ENCODE measurements at regions not wholly inside any gene's neighbourhood (a gene's known extent, or its start where the extent isn't known, plus 50 kb on each side); places are given as distances from the start of the nearest gene placed in this dataset.

GRCh38 chr5:145543968-145544367 is 291.2 kb downstream of the PRELID2 start:
- Histone ChIP-seq H4K20me1 (ENCODE audit: insufficient read depth, low read length) (no peaks in the 10 kb centered on the region), H3K79me1 (ENCODE audit: low read depth in 1 of 2, low read length in 2 of 2) (no peaks in the 10 kb centered on the region), H3K23ac (ENCODE audit: low read depth, low read length) (no peak overlapping the region), H4K91ac (ENCODE audit: insufficient read depth, low read depth, low read length) (no peak overlapping the region), H3K4ac (ENCODE audit: low read depth, low read length) (no peak overlapping the region), H3K27me3 (ENCODE audit: control insufficient read depth, insufficient read depth, low read length) (no peaks in the 10 kb centered on the region), H4K5ac (ENCODE audit: low read depth, low read length) (no peak overlapping the region), H3K27ac (ENCODE audit: insufficient read depth, low read length) (no peak overlapping the region), H2AK5ac (ENCODE audit: low read depth, low read length) (no peak overlapping the region), H2AFZ (replicated peaks; ENCODE audit: low read length, poor library complexity) (no peak overlapping the region), H3K4me3 (ENCODE audit: insufficient read depth, low read depth, low read length) (no peak overlapping the region), H2AK9ac (replicated peaks; ENCODE audit: low read depth, low read length, poor library complexity) (no peak overlapping the region), H3K4me2 (ENCODE audit: low read depth, low read length) (no peak overlapping the region), H3K9ac (ENCODE audit: low read depth, low read length) (no peak overlapping the region), H3K36me3 (ENCODE audit: control insufficient read depth, insufficient read depth, low read length) (no peaks in the 10 kb centered on the region), H2BK20ac (ENCODE audit: low read depth, low read length) (no peak overlapping the region), H2BK120ac (ENCODE audit: low read depth, low read length) (no peak overlapping the region), H2BK15ac (ENCODE audit: low read depth, low read length) (no peak overlapping the region), H2BK5ac (ENCODE audit: low read depth, low read length, poor library complexity, severe bottlenecking) (no peak overlapping the region), H3K56ac (ENCODE audit: extremely low read depth, insufficient read depth, low read length) (no peak overlapping the region), H3K4me1 (ENCODE audit: control insufficient read depth, insufficient read depth, low read length) (no peaks in the 10 kb centered on the region), H3K9me1 (ENCODE audit: insufficient read depth, low read length) (no peaks in the 10 kb centered on the region), H3K9me3 (ENCODE audit: control insufficient read depth, insufficient read depth, low read length) (no peaks in the 10 kb centered on the region), H3K14ac (replicated peaks; ENCODE audit: low read depth, low read length) (no peak overlapping the region), H3K18ac (ENCODE audit: low read depth, low read length) (no peak overlapping the region), H4K8ac (ENCODE audit: low read depth in 2 of 2, low read length in 2 of 2) (no peak overlapping the region)
- no TSS peak for BruUV-seq (replicated peaks)
- no CpG with 5 or more reads among the region's 3 CpGs for WGBS, 2 experiments (ENCODE audit: extremely low coverage in 2 of 2, insufficient read length in 1 of 2)
- CTCF ChIA-PET, result no interaction called here
- TF ChIP-seq CEBPB (IDR thresholded peaks at IDR 0.05; ENCODE audit: low read depth, low read length), result no peak
- POLR2A ChIA-PET (ENCODE audit: unreplicated experiment), result no interaction called here
- DNase-seq (no peak), ATAC-seq (ENCODE audit: low read depth) (no peak)
- intact Hi-C loops (cut with micrococcal nuclease) (no loop called here), in situ Hi-C loops (cut with MboI; ENCODE audit: low sequenced_read_pairs) (no loop called here), dilution Hi-C loops (cut with HindIII; ENCODE audit: low sequenced_read_pairs, unreplicated experiment) (no loop called here)

All from IMR-90 (cell line).